ENCODE measurements at regions not wholly inside any gene's neighbourhood (a gene's known extent, or its start where the extent isn't known, plus 50 kb on each side); places are given as distances from the start of the nearest gene placed in this dataset.
A peak's percentile ranks its signal among the peaks of the same experiment; 100 is the strongest.
"Not testable (repeated sequence)": the region's sequence is repeated elsewhere in the genome, so short reads cannot be mapped to it uniquely, and the experiment has no call there.

DNA sequence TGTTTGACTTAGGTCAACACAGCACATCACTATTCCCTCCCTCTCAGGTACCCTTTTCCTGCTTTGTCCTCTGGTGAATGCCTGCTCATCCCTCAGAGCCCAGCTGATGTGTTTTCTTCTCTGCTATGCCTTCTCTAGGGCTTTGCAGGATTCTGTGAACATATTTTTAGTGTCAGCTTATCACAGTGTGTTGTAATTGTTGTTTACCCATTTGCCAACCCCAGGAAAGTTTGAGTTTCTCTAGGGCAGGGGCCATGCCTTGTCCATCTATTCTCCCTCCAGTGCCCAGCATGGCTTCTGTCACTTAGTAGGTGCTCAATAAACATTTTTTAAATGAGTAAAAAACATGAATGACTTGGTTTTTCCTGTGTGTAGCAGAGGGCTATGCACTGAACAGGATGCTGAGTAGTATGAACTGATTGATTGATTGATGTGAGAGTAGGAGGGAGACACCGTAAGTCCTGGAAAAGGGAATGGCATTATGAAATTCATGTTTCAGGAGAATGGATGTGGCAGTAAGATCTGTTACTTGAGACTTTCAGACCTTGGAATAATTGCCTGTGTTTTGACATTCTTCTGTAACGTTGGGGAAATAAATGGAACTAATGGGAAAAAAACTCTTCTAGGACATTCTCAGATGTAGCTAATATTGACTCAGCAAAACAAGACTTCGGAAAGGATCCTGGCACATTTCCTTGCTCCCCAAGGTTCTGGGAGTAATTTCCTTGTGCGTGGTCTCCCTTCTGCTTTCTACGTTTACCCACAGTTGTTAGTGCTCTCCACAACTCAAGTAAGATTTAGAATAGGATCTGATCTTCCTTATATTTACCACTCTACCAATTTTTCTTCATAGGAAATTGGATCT, 267.3 kb upstream of the TBL1XR1 start:
- no peak for DNase-seq

DNA sequence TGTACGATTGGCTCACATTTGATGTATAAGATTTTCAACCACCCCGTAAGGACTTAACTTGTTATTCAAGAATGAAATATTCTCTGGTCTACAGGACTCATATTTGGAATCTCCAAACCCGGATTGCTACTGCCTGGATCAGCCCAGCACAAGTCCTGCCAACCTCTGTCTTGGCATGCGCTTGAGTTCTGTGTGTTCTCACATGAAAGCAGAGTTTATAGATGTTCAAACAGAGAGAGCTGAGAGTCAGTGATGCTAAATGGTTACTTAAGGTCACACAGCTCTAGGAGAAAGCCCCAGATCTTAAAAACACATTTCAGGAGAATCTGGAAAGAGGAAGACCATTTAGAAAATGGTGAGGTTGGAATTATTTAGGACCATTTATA, 268.0 kb upstream of the TBL1XR1 start:
- no peak for DNase-seq

DNA sequence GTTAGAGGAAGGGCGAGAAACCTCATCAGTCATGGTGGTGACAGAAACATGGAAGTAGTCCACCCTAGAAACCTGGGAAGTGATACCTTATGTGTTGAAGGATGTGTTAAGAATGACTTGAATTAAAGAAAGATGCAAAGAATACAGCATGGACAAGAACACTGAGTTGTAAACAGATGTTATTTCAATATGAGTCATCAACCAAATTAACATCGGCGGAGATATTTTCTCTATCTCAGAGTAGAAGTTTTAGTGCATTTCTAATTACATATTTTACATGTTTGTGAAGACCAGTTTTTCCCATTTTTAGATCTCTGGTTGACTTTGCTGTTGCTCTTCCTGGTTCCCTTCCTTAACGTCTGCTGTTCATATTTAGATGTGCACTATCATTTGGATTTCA, 268.8 kb upstream of the TBL1XR1 start:
- no peak for DNase-seq

DNA sequence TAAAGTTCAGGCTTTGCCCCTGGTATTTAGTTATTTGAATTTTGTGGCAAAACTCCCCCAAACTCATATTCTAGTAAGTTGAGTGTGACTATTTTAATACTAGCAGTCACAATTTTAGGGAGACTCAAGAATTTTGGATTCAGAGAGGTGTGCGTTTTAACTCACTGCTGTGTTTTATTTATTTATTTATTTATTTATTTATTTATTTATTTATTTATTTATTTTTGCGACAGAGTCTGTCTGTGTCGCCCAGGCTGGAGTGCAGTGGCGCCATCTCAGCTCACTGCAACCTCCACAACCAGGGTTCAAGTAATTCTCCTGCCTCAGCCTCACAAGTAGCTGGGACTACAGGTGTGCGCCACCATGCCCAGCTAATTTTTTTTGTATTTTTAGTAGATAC, 269.3 kb upstream of the TBL1XR1 start:
- not testable (repeated sequence) for DNase-seq

DNA sequence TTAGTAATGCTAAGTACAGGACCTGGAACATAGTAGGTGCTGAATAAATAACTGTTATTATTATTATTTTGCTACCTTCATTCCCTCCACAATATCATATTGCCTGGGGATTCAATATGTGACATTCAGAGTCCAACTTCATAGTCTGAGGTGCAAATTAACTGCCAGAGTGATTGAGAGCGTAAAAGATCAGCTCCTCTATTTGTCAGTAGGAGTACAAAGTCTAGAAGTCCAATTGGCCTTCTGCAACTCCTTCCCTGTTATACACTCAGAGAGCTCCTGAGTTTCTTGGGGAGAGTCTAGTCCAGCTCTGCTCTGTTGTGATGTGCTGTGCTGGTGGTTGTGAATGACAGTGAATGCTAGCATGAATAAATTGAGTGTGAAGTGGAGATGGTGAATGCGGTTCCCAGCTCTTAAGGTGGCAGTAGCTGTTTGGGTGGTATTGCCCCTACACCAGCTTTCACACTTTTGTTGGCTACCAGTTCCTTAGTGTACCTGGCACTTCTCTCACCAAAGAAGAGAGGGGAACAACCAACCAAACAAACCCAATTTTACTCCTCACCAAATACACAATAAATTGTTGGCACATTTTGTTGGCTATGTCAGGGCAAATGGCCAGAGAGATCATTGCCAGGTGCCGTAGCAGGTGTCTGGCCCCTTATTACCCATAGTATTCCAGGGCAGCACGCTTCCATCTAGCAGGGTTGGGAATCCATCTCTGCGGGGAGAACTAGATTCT, 270.1 kb upstream of the TBL1XR1 start:
- no peak for DNase-seq

DNA sequence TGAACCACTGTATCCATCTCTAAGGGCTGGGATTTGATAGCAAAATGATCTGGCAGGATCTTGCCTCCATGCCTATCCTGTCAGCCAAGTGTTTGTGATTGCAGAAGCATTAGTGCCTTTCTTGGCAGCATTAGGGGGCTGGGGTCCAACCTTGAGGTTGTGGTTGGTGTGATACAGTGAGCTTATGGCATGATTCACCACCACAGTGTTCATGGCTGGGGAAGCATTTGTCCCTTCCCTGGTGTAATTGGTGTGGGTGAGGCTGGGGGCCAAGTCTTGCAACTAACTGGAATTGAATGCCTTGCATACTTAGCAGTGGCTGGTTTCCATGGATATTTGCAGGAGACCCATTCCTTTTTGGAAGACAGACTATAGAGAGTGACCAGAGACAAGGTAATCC, 271.0 kb upstream of the TBL1XR1 start:
- DNase-seq, result peak; percentile 38

DNA sequence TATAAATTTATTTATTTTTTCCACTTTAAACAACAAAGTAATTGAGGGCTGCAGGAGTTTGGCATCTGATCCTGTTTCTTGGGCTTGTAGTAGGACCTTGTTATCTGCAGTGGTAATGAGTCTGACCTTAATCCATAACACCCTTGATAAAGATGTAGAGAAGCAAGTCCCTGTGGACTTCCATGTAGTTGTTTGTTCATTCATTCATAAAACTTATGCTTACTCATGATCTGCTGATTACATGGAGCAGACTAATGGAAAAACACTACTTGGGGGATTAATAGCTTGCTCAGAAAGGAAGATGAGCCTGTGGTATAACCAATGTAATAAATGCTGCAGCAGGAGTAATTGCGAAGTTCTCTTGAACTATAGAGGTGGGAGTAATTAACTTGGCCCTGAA, 271.5 kb upstream of the TBL1XR1 start:
- no peak for DNase-seq

DNA sequence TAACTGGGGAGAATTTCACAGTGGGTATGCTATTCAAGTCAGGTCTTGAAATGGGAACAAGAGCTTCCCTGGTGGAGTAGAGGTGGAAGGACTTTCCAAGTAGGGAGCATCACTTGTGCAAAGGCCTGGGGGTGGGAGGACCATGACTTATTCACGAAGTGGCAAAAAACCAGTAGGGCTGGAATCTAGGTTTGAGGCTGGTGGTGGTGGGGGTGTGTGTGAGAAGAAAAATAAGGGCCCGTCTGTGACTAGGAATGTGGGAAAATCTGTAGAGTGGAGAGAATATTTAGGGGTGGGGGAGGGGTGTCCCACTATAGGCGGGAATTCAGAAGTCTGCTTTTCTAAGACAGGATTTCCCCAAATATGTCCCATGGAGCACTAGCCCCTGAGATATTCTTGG, 271.9 kb upstream of the TBL1XR1 start:
- DNase-seq, result no peak

DNA sequence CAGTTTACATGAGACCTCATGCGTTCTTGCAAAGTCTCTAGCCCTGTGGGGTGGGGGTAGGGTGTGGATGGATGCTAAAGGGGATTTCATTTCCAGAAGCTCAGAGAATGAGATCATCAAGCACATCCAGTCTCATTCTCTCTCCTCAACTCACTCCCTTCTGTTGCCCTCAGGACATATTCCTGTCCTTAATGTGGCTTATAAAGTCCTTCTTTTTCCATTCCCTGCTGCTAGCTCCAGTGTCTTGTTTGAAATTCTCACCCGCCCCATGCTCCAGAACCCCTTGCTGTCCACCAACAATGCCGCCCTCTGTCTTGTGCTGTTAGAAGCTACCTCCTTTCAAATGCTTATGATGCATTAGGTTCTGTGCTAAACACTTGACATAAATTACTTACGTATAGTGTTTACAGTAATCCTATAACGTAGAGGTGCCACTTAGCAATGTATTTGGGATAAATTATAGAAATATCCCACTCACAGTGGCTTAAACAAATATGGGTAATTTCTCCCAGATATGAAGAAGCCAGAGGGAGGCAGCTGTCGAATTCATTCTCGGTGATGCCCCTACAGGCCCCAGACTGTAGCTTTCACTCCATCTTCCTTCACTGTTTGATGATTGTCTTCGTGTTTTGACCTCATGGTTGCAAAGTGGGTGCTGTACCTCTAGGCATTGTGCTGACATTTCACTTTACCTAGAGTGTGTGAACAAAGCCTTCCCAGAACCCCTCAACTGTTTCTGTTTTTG, 273.1 kb upstream of the TBL1XR1 start:
- peak; percentile 70 for DNase-seq

DNA sequence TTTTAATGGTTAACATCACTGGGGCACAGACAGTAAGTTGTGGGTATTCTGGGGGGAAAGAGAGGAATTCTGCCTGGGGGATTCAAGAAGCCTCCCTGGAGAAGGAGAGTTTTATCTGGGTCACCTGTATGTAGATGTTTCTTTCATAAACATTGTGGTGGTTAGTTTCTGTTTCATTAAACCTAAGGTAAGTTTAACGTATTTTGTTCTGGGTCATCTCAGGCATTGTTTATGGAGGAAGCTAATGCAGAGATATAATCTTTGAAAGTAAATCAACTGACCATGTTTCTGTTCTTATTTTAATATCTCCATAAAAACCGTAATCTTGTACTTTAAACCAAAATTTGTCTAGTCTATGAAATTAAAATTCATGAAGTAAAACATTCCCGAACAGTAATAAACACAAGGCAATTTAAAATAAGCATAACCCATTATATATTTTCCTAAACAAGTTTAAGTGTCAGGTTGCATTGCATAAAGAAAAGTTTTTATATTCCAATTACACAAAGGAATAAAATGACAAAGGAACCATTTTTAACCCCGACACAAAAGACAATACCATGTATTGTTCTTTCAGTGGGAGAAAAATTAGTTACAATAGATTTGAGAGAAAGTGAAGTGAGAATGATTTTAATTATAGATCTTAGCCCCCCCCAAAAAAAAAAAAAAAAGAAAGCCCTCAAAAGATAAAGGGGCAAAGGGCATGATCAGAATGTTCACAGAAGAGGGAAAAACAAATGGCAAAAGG, 274.6 kb upstream of the TBL1XR1 start:
- no peak for DNase-seq

DNA sequence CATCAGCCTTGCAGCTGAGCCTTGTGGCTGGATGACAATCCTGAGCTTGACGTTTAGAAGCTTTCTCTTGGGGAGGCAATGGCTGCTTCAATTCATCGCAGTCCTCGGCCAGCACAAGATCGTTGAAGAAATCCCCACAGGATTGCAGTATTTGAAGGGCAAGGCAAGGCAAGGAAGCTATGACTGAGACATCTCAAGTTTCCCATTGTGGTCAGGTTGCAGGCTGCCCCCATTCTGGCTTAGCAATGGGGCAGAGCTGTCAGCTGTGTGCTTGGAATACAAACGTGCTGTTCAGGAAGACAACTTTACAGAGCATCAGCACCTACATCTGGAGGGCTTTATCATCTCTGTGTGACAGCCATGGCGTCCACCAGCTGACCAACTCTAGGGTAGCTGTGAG, 275.9 kb upstream of the TBL1XR1 start:
- DNase-seq, result no peak

DNA sequence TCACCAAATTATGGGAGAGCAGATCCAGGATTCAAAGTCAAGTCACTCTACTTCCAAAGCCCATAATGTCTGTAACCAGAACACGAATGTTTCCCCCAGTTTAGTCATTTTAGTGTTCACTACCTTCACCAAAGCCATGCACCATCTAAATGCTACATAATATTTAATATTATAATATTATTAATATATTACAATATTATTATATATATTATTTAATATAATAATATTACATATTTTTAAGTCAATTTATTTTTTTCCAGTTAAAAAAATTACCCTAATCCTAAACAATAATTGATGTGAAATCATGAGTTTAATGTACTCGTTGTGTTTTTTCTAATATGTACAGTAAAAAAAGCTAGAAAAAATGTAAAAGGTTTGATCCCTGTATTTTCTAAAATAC, 276.6 kb upstream of the TBL1XR1 start:
- DNase-seq, result no peak

DNA sequence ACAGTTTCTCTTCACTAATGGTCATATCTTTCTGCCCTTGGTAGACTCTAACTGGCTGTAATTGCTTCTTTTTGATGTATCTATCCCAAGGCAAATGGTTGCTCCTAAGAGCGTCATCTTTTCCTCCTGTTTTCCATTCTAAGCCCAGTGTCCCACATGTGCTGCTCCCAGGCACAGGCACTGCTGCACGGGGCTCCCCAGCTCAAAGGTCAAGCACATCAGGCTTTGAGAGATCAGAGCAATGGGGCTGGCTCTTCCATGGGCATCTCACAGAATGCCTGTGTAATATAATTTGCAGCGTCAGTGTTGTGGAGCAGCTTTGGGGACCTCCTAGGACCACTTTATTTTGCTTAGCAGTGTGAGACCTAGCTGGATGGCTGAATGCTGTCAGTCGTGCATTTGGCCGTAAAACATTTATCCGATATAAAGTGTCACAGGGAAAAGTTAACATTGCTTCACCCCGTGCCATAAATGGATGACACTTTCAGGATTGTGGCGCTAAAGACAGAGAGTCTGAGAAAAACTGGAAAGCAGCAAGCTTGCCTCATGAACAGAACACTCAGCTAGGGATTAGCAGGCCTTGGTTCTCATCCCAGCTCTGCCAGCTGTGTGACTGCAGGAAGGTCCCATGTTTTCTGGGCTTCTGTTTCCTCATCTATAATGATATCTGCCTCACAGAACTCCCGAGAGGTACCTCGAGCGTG, 277.5 kb upstream of the TBL1XR1 start:
- no peak for DNase-seq

DNA sequence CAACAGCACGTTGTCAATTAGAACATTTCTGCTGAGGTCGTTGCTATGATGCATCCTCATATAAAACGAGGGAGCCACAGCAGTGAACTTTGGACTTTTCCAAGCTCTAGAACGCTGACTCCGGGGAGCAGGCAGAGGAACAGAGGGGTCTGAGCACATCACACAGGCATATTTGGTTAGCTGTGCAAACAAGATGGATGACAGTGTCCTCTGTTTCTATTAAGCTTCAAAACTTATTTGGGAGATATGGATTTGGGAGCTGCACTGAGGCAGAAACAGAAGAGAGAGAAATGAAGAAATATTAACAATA, 278.0 kb upstream of the TBL1XR1 start:
- DNase-seq, result no peak

DNA sequence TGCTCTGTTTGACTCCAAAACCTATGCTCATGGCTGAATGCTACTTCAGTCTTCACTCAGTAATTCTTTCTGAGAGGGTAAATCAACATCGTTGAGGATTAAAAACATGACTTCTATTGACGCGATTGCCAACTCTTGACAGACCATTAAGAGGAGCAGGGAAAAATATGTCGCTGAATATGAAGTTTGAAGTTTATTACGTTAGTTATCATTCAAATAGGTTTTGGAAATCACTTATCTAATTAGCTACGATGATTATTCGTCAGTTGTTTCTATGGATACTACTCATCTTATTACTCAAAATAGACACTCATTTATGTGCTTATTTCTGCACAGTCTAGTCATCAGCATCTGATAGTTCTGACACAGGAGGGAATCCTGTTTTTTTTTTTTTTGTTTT, 279.2 kb upstream of the TBL1XR1 start:
- DNase-seq, result no peak

DNA sequence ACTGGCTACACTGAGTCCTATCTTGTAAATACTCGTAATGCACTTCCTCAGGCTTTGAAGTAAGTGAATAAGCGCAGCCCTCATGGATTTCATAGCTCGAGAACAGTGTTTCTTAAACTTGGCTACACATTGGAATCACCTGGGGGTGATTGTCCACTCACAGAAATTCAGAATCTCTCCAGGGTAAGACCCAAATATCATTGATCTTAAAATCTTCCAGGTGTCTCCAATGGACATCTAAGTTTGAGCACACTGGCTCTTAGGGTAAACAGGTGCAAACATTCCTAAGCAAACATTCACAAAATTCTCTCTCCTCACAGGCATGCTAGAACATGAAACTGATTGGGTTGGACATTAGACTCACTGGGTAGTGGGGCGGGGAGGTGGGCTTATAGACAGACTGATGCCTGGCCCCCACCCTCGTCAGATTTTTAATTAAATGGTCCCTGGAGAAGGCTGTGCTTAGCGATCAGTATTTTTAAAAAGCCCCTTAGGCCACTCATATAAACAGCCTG, 279.7 kb upstream of the TBL1XR1 start:
- DNase-seq, result no peak

DNA sequence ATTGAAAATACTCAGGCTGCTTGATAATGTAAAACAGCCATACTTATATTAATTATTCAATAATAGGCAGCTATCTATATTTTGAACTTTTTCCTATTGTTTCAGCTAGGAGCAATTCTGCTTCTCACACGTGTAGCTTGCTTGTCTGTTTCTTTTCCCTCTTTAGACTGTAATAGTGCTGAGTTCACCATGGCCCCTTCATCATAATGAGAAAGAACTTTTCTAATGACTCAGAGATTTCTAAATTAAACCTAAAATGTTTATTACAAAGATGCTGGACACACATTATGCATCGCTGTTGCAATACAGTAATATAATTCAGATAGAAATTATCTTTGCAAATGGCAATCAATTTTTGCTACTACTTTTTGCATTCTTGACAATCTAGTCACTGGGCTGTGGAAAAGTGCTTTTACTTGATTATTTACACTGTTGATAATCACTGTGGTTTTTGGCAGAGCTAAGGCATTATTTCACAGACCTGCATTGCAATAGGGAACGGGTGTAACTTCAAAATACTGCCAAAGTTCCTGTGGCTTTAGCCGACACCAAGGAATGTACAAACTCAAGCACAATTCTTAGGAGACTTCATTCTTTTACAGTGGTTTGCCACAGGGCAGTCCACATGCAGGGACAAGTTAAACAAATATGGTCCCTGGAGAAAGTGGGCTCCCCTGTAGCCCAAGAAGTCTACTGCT, 281.0 kb upstream of the TBL1XR1 start:
- DNase-seq, result peak; percentile 93

DNA sequence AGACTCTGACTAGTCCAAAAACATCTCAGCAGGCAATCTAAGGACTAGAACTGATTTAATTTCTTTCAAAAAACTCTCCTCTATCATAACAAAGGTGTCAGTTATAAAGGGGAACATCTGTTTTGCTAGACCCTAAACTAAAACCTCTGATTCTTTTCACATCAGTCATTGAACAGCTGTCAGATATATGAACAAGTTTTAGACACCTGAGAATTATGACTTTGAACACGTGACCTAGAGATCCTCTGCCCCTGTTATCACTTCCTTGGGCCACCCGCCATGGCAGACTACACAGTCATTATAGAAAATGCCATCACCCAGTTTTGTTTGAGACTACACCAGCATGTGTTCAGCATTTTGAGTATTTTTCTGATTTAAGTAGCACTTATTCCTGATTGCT, 282.3 kb upstream of the TBL1XR1 start:
- DNase-seq, result no peak

DNA sequence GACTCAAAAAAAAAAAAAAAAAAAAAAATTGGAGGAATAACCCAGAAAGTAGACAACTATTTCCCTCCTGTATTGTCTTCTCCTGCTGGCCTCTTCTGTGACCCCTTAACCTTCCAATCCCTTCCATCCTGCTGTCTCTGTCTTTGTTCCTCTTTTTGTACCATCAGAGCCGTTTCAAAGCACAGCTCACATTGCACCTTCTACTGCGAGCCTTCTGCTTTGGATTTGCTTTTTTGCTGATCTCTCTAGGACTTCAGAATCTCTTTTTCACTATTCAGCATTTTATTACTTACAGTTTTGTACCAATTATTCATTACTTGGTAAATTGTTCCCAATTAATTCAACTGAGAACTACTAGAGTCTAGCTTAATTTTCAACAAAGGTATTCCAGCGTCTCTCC, 284.0 kb upstream of the TBL1XR1 start:
- no peak for DNase-seq

DNA sequence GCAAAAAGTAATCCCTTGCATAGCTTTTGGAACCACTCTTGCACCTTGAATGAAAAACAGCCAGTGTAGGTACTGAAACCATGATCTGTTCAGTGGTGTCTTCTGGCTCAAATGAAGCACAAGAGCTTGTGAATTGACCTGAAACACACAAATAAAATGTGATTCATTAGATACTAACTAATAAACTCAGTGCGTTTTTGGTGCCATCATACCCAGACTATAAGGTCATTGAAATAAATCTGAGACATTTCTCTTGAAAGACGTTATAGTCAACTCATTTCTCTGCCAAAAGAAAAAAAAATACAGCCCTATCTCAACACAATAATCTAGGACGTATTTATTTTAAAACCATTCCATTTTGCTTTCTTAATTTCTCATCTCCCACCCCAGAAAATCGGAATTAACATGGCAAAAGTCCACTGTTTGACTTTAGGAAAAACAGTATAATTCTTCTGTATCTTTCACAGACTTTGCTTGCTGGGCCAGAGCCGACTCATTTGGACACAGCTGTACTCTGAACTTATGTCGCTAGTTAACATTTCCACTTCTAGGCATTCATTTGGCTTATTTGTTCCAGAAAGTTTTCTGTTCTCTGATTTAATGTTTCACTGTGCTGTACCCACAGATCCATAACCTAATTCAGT, 284.9 kb upstream of the TBL1XR1 start:
- DNase-seq, result no peak
